Ishikawa (cell line): ENCODE measurements at regions not wholly inside any gene's neighbourhood (a gene's known extent, or its start where the extent isn't known, plus 50 kb on each side); places are given as distances from the start of the nearest gene placed in this dataset.

Source experiments
- CEBPB ChIP-seq: IDR thresholded peaks from 2 replicates; pipeline ENCODE4 v1.6.1; 2012
- EP300 ChIP-seq: IDR thresholded peaks from 2 replicates; pipeline ENCODE4 v1.6.1; 2012; ENCODE audit warnings: borderline replicate concordance
- MAX ChIP-seq: IDR thresholded peaks from 2 replicates; pipeline ENCODE4 v1.6.1; 2012
- TAF1 ChIP-seq: IDR thresholded peaks from 2 replicates; pipeline ENCODE4 v1.6.1; 2012; ENCODE audit warnings: low read depth, mild to moderate bottlenecking
- ZBTB7A ChIP-seq: IDR thresholded peaks from 2 replicates; pipeline ENCODE4 v1.6.1; 2012; ENCODE audit warnings: low read depth
- TF ChIP-seq, protein P1 (sequence below): IDR thresholded peaks from 2 replicates; pipeline ENCODE4 v1.6.1; 2012

- TF ChIP-seq MAX = no peak
- no peak for TF ChIP-seq TAF1
- TF ChIP-seq EP300 = no peak
- TF ChIP-seq, protein P1, sequence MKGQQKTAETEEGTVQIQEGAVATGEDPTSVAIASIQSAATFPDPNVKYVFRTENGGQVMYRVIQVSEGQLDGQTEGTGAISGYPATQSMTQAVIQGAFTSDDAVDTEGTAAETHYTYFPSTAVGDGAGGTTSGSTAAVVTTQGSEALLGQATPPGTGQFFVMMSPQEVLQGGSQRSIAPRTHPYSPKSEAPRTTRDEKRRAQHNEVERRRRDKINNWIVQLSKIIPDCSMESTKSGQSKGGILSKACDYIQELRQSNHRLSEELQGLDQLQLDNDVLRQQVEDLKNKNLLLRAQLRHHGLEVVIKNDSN = no peak
- TF ChIP-seq CEBPB = no peak
- TF ChIP-seq ZBTB7A = no peak
These were observed 111.5 kb upstream of the SELENOK start for GRCh38 chr3:54003136-54003535.
